HEK293 (cell line): ENCODE measurements at regions not wholly inside any gene's neighbourhood (a gene's known extent, or its start where the extent isn't known, plus 50 kb on each side); places are given as distances from the start of the nearest gene placed in this dataset.

Experiments
- CTCF ChIA-PET: fragments of 350-600 bp; formaldehyde crosslinking; extraction: SDS; loops from one replicate; lab custom pipeline; 2021; ENCODE audit warnings: antibody characterized with exemption; lab: Yijun Ruan, JAX
- POLR2A ChIA-PET: fragments of 300-600 bp; formaldehyde crosslinking; extraction: SDS; loops from one replicate; lab custom pipeline; 2020; ENCODE audit warnings: antibody characterized with exemption, inconsistent platforms; lab: Yijun Ruan, JAX
- H3K27ac ChIP-seq: fragments of 200-500 bp; sonication (Bioruptor generic); 2 replicates; pipeline ENCODE4 v1.5.1; 2014; ENCODE audit warnings: low read depth, low read length, control low read depth, inconsistent platforms; ENCODE audit errors: extremely low read depth
- H3K36me3 ChIP-seq, 2 experiments: fragments of 200-500 bp in 1 of 2; sonication (Bioruptor generic) in 1 of 2; 1 replicate in 1 of 2; 2 replicates in 1 of 2; pipeline ENCODE4 v1.5.1; 2014 to 2017; ENCODE audit warnings: inconsistent platforms in 2 of 2, low read length in 2 of 2; ENCODE audit not compliant: control insufficient read depth in 2 of 2, insufficient read depth in 1 of 2
- H3K4me1 ChIP-seq: fragments of 200-500 bp; sonication (Bioruptor generic); 2 replicates; pipeline ENCODE4 v1.5.1; 2014; ENCODE audit warnings: mild to moderate bottlenecking, low read length, inconsistent platforms; ENCODE audit not compliant: control insufficient read depth, insufficient read depth
- H3K4me3 ChIP-seq: 2 replicates; pipeline ENCODE4 v1.5.1; 2011; ENCODE audit warnings: low read depth, mild to moderate bottlenecking, control low read depth, low read length, moderate library complexity
- H3K9me3 ChIP-seq: fragments of 200-500 bp; sonication (Bioruptor generic); 2 replicates; pipeline ENCODE4 v1.5.1; 2014; ENCODE audit warnings: low read depth, low read length, inconsistent platforms; ENCODE audit not compliant: control insufficient read depth, insufficient read depth
- BCL11B ChIP-seq: fragments of 450-650 bp; formaldehyde crosslinking; IDR thresholded peaks from 2 replicates; pipeline ENCODE4 v1.5.1; 2016; ENCODE audit warnings: low read depth, missing biosample characterization, missing genetic modification characterization
- CTCF ChIP-seq: fragments of 450-650 bp; formaldehyde crosslinking; IDR thresholded peaks from 2 replicates; pipeline ENCODE4 v1.5.1; 2016; ENCODE audit warnings: missing biosample characterization, missing genetic modification characterization
- INSM2 ChIP-seq: fragments of 450-650 bp; formaldehyde crosslinking; IDR thresholded peaks from 2 replicates; pipeline ENCODE4 v1.5.1; 2016; ENCODE audit warnings: missing biosample characterization, missing genetic modification characterization
- KLF7 ChIP-seq: fragments of 450-650 bp; formaldehyde crosslinking; IDR thresholded peaks from 2 replicates; pipeline ENCODE4 v1.5.1; 2016; ENCODE audit warnings: missing biosample characterization, missing genetic modification characterization, borderline replicate concordance
- REPIN1 ChIP-seq: fragments of 450-650 bp; formaldehyde crosslinking; IDR thresholded peaks from 2 replicates; pipeline ENCODE4 v1.5.1; 2017; ENCODE audit warnings: missing biosample characterization, missing genetic modification characterization, low read depth
- SP3 ChIP-seq: fragments of 450-650 bp; formaldehyde crosslinking; IDR thresholded peaks from 2 replicates; pipeline ENCODE4 v1.5.1; 2016; ENCODE audit warnings: missing biosample characterization, missing genetic modification characterization
- YY1 ChIP-seq: fragments of 450-650 bp; formaldehyde crosslinking; IDR thresholded peaks from 2 replicates; pipeline ENCODE4 v1.5.1; 2018; ENCODE audit warnings: missing biosample characterization, missing genetic modification characterization
- YY2 ChIP-seq: fragments of 450-650 bp; formaldehyde crosslinking; IDR thresholded peaks from 2 replicates; pipeline ENCODE4 v1.5.1; 2016; ENCODE audit warnings: missing biosample characterization, missing genetic modification characterization
- ZBTB20 ChIP-seq: fragments of 450-650 bp; formaldehyde crosslinking; IDR thresholded peaks from 2 replicates; pipeline ENCODE4 v1.5.1; 2016; ENCODE audit warnings: missing biosample characterization, missing genetic modification characterization
- ZBTB48 ChIP-seq: fragments of 450-650 bp; formaldehyde crosslinking; IDR thresholded peaks from 2 replicates; pipeline ENCODE4 v1.5.1; 2016; ENCODE audit warnings: missing biosample characterization, missing genetic modification characterization
- ZFHX2 ChIP-seq: fragments of 450-650 bp; formaldehyde crosslinking; conservative IDR thresholded peaks from 2 replicates; pipeline ENCODE4 v1.5.1; 2016; ENCODE audit warnings: missing biosample characterization, missing genetic modification characterization
- ZNF138 ChIP-seq: fragments of 450-650 bp; formaldehyde crosslinking; IDR thresholded peaks from 2 replicates; pipeline ENCODE4 v1.5.1; 2016; ENCODE audit warnings: missing biosample characterization, missing genetic modification characterization, borderline replicate concordance
- ZNF239 ChIP-seq: fragments of 450-650 bp; formaldehyde crosslinking; IDR thresholded peaks from 2 replicates; pipeline ENCODE4 v1.5.1; 2016; ENCODE audit warnings: missing biosample characterization, missing genetic modification characterization
- ZNF398 ChIP-seq: fragments of 450-650 bp; formaldehyde crosslinking; IDR thresholded peaks from 2 replicates; pipeline ENCODE4 v1.5.1; 2017; ENCODE audit warnings: missing biosample characterization, missing genetic modification characterization
- ZNF449 ChIP-seq: fragments of 450-650 bp; formaldehyde crosslinking; IDR thresholded peaks from 2 replicates; pipeline ENCODE4 v1.5.1; 2017; ENCODE audit warnings: missing biosample characterization, mild to moderate bottlenecking, missing genetic modification characterization, moderate library complexity
- ZNF48 ChIP-seq: fragments of 450-650 bp; formaldehyde crosslinking; IDR thresholded peaks from 2 replicates; pipeline ENCODE4 v1.5.1; 2016; ENCODE audit warnings: missing biosample characterization, missing genetic modification characterization
- ZNF501 ChIP-seq: fragments of 450-650 bp; formaldehyde crosslinking; IDR thresholded peaks from 2 replicates; pipeline ENCODE4 v1.5.1; 2016; ENCODE audit warnings: missing biosample characterization, missing genetic modification characterization
- ZNF521 ChIP-seq: fragments of 450-650 bp; formaldehyde crosslinking; IDR thresholded peaks from 2 replicates; pipeline ENCODE4 v1.5.1; 2017; ENCODE audit warnings: missing biosample characterization, mild to moderate bottlenecking, missing genetic modification characterization
- ZNF558 ChIP-seq: fragments of 450-650 bp; formaldehyde crosslinking; IDR thresholded peaks from 2 replicates; pipeline ENCODE4 v1.5.1; 2016; ENCODE audit warnings: missing biosample characterization, missing genetic modification characterization
- ZNF623 ChIP-seq: fragments of 450-650 bp; formaldehyde crosslinking; IDR thresholded peaks from 2 replicates; pipeline ENCODE4 v1.5.1; 2016; ENCODE audit warnings: missing biosample characterization, missing genetic modification characterization
- ZNF626 ChIP-seq: fragments of 450-650 bp; sonication (Bioruptor Pico); formaldehyde crosslinking; IDR thresholded peaks from 2 replicates; pipeline ENCODE4 v1.5.1; 2018; ENCODE audit warnings: missing biosample characterization, missing genetic modification characterization, inconsistent platforms
- ZNF785 ChIP-seq: fragments of 450-650 bp; formaldehyde crosslinking; IDR thresholded peaks from 2 replicates; pipeline ENCODE4 v1.5.1; 2016; ENCODE audit warnings: missing biosample characterization, missing genetic modification characterization

- no peaks in the 10 kb centered on the region for H3K9me3 ChIP-seq
- CTCF ChIA-PET, result no interaction called here
- H3K27ac ChIP-seq, result no peak overlapping the region
- POLR2A ChIA-PET, result no interaction called here
- H3K36me3 ChIP-seq, result no peaks in the 10 kb centered on the region
- no peak overlapping the region for H3K4me3 ChIP-seq
- H3K4me1 ChIP-seq, result no peaks in the 10 kb centered on the region
- no peak for TF ChIP-seq BCL11B (tag by site-specific recombination)
- no peak for TF ChIP-seq ZNF138 (tag by site-specific recombination)
Observed at GRCh38 chr7:41198502-41198901, 504.4 kb downstream of the INHBA start.

GRCh38 chr7:41197769-41198168 lies 505.1 kb downstream of the INHBA start:
- Histone ChIP-seq H3K4me1 (no peaks in the 10 kb centered on the region), H3K9me3 (no peaks in the 10 kb centered on the region), H3K4me3 (no peak overlapping the region), H3K27ac (no peak overlapping the region), H3K36me3 (no peaks in the 10 kb centered on the region)
- POLR2A ChIA-PET, result interaction anchor here (0.6 kb wide), 1 partner anchor 582 kb away, joined by 5 read pairs; no protein-coding TSS in a partner anchor
- CTCF ChIA-PET, result no interaction called here
- no peak for TF ChIP-seq ZNF521 (tag by site-specific recombination)
- TF ChIP-seq REPIN1, result no peak
- no peak for TF ChIP-seq ZNF785 (tag by site-specific recombination)
- TF ChIP-seq CTCF (tag by site-specific recombination), result no peak
- no peak for TF ChIP-seq ZNF623 (tag by site-specific recombination)
- TF ChIP-seq YY1, result no peak
- TF ChIP-seq ZNF558 (tag by site-specific recombination), result no peak
- no peak for TF ChIP-seq ZNF398 (tag by site-specific recombination)
- TF ChIP-seq ZNF48, result no peak
- TF ChIP-seq KLF7, result no peak
- no peak for TF ChIP-seq SP3 (tag by site-specific recombination)
- TF ChIP-seq ZBTB48 (tag by site-specific recombination), result no peak
- no peak for TF ChIP-seq ZNF626 (tag by site-specific recombination)
- no peak for TF ChIP-seq ZNF449
- TF ChIP-seq INSM2 (tag by site-specific recombination), result no peak
- no peak for TF ChIP-seq ZNF239 (tag by site-specific recombination)
- no peak for TF ChIP-seq ZFHX2 (tag by site-specific recombination)
- TF ChIP-seq ZBTB20 (tag by site-specific recombination), result no peak
- no peak for TF ChIP-seq ZNF501 (tag by site-specific recombination)
- TF ChIP-seq YY2 (tag by site-specific recombination), result no peak
